ENCODE measurements at regions not wholly inside any gene's neighbourhood (a gene's known extent, or its start where the extent isn't known, plus 50 kb on each side); places are given as distances from the start of the nearest gene placed in this dataset.

GRCh38 chr3:102866845-102867244 is 432.0 kb downstream of the ZPLD1 start:
- Histone ChIP-seq H3K9ac (ENCODE audit: low read length in 3 of 3) (no peak overlapping the region), H3K27ac (ENCODE audit: low read depth in 2 of 2, low read length in 2 of 2) (no peak overlapping the region), H3K36me3 (ENCODE audit: control insufficient read depth in 2 of 3, insufficient read depth in 3 of 3, low read length in 3 of 3) (no peaks in the 10 kb centered on the region), H3K27me3 (ENCODE audit: control insufficient read depth, insufficient read depth, low read length) (no peaks in the 10 kb centered on the region), H3K9me3 (ENCODE audit: control insufficient read depth in 2 of 3, insufficient read depth in 1 of 3, low read length in 3 of 3) (no peaks in the 10 kb centered on the region), H3K4me1 (ENCODE audit: control insufficient read depth in 2 of 3, insufficient read depth in 2 of 3, low read depth in 1 of 3, low read length in 3 of 3) (no peaks in the 10 kb centered on the region), H3K4me3 (ENCODE audit: low read length in 3 of 3) (no peak overlapping the region)
- intact Hi-C loops (cut with DNase I): no loop called here
- DNase-seq (no peak), FAIRE-seq (no peak)
- TF ChIP-seq, protein P1, sequence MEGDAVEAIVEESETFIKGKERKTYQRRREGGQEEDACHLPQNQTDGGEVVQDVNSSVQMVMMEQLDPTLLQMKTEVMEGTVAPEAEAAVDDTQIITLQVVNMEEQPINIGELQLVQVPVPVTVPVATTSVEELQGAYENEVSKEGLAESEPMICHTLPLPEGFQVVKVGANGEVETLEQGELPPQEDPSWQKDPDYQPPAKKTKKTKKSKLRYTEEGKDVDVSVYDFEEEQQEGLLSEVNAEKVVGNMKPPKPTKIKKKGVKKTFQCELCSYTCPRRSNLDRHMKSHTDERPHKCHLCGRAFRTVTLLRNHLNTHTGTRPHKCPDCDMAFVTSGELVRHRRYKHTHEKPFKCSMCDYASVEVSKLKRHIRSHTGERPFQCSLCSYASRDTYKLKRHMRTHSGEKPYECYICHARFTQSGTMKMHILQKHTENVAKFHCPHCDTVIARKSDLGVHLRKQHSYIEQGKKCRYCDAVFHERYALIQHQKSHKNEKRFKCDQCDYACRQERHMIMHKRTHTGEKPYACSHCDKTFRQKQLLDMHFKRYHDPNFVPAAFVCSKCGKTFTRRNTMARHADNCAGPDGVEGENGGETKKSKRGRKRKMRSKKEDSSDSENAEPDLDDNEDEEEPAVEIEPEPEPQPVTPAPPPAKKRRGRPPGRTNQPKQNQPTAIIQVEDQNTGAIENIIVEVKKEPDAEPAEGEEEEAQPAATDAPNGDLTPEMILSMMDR (IDR thresholded peaks at IDR 0.05; ENCODE audit: borderline replicate concordance, extremely low read depth, insufficient read depth): no peak

DNA sequence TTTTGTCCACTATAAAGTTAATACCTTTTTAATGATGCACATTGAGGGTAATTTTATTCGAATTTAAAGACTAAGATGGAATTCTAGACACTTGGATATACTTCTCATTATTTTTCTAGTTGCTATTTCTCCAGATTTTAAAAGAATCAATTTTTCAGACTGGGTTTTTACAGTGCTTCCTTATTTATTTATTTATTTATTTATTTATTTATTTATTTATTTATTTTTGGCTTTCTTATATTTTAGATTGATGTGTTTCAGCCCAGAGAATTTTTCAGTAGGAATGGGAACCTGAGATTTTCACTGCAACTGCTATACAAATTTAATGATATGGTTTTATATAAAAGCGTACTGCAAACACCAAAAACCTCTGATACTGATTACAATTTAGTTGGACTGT is 448.7 kb downstream of the ZPLD1 start:
- Histone ChIP-seq H3K36me3 (ENCODE audit: control insufficient read depth in 2 of 3, insufficient read depth in 3 of 3, low read length in 3 of 3) (no peaks in the 10 kb centered on the region), H3K9ac (ENCODE audit: low read length in 3 of 3) (no peak overlapping the region), H3K27me3 (ENCODE audit: control insufficient read depth, insufficient read depth, low read length) (no peaks in the 10 kb centered on the region), H3K4me3 (ENCODE audit: low read length in 3 of 3) (no peak overlapping the region), H3K27ac (ENCODE audit: low read depth in 2 of 2, low read length in 2 of 2) (no peak overlapping the region), H3K9me3 (ENCODE audit: control insufficient read depth in 2 of 3, insufficient read depth in 1 of 3, low read length in 3 of 3) (no peaks in the 10 kb centered on the region), H3K4me1 (ENCODE audit: control insufficient read depth in 2 of 3, insufficient read depth in 2 of 3, low read depth in 1 of 3, low read length in 3 of 3) (no peaks in the 10 kb centered on the region)
- TF ChIP-seq, protein P1 (IDR thresholded peaks at IDR 0.05; ENCODE audit: borderline replicate concordance, extremely low read depth, insufficient read depth): no peak
- DNase-seq (no peak), FAIRE-seq (no peak)
- intact Hi-C loops (cut with DNase I): no loop called here

GRCh38 chr3:102885289-102885688 is 450.5 kb downstream of the ZPLD1 start:
- Histone ChIP-seq H3K4me3 (ENCODE audit: low read length in 3 of 3) (no peak overlapping the region), H3K9me3 (ENCODE audit: control insufficient read depth in 2 of 3, insufficient read depth in 1 of 3, low read length in 3 of 3) (no peaks in the 10 kb centered on the region), H3K4me1 (ENCODE audit: control insufficient read depth in 2 of 3, insufficient read depth in 2 of 3, low read depth in 1 of 3, low read length in 3 of 3) (no peaks in the 10 kb centered on the region), H3K36me3 (ENCODE audit: control insufficient read depth in 2 of 3, insufficient read depth in 3 of 3, low read length in 3 of 3) (no peaks in the 10 kb centered on the region), H3K27ac (ENCODE audit: low read depth in 2 of 2, low read length in 2 of 2) (no peak overlapping the region), H3K9ac (ENCODE audit: low read length in 3 of 3) (no peak overlapping the region), H3K27me3 (ENCODE audit: control insufficient read depth, insufficient read depth, low read length) (no peaks in the 10 kb centered on the region)
- TF ChIP-seq, protein P1 (IDR thresholded peaks at IDR 0.05; ENCODE audit: borderline replicate concordance, extremely low read depth, insufficient read depth): no peak
- FAIRE-seq: no peak
- intact Hi-C loops (cut with DNase I): no loop called here
- no peak for DNase-seq

- H3K27me3 ChIP-seq (ENCODE audit: control insufficient read depth, insufficient read depth, low read length): no peaks in the 10 kb centered on the region
- no peak overlapping the region for H3K9ac ChIP-seq (ENCODE audit: low read length in 3 of 3)
- H3K4me3 ChIP-seq (ENCODE audit: low read length in 3 of 3): no peak overlapping the region
- FAIRE-seq (no peak), DNase-seq (peak in 1 of 5 donors; percentile 20)
- no peaks in the 10 kb centered on the region for H3K4me1 ChIP-seq (ENCODE audit: control insufficient read depth in 2 of 3, insufficient read depth in 2 of 3, low read depth in 1 of 3, low read length in 3 of 3)
- H3K36me3 ChIP-seq (ENCODE audit: control insufficient read depth in 2 of 3, insufficient read depth in 3 of 3, low read length in 3 of 3): no peaks in the 10 kb centered on the region
- H3K27ac ChIP-seq (ENCODE audit: low read depth in 2 of 2, low read length in 2 of 2): no peak overlapping the region
- H3K9me3 ChIP-seq (ENCODE audit: control insufficient read depth in 2 of 3, insufficient read depth in 1 of 3, low read length in 3 of 3): no peaks in the 10 kb centered on the region
- intact Hi-C loops (cut with DNase I): no loop called here
- TF ChIP-seq, protein P1 (IDR thresholded peaks at IDR 0.05; ENCODE audit: borderline replicate concordance, extremely low read depth, insufficient read depth): no peak
These were observed 452.6 kb downstream of the ZPLD1 start for GRCh38 chr3:102887431-102887830.
